ENCODE measurements at regions not wholly inside any gene's neighbourhood (a gene's known extent, or its start where the extent isn't known, plus 50 kb on each side); places are given as distances from the start of the nearest gene placed in this dataset.

DNA sequence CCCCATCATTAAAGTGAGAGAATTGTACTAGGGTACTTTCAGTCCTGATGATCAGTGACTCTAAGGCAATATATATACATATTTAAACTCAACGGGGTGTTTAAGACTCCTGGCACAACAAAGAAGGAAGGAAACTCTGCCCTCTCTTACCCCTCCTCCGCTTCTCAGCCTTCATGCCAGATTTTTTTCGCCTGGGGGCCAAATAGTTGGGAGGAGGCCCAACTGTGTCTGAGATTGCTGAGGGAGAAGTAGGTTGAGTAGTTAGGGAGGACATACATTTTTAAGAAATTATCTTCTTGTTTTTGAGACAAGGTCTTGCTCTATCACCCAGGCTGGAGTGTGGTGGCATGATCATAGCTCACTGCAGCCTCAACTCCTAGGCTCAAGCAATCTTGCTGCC, 127.7 kb upstream of the SHB start:
- no peak for TF ChIP-seq POLR2AphosphoS5 (IDR thresholded peaks at IDR 0.05; ENCODE audit: borderline replicate concordance, low read depth, low read length)
- TF ChIP-seq EZH2 (IDR thresholded peaks at IDR 0.05) = no peak
- TF ChIP-seq FOXP2 (optimal IDR thresholded peaks at IDR 0.05; ENCODE audit: control extremely low read depth, extremely low read length, insufficient read depth) = no peak

All from SK-N-MC (cell line).